A673 (cell line): ENCODE measurements at regions not wholly inside any gene's neighbourhood (a gene's known extent, or its start where the extent isn't known, plus 50 kb on each side); places are given as distances from the start of the nearest gene placed in this dataset.
A peak's percentile ranks its signal among the peaks of the same experiment; 100 is the strongest.

ENCODE experiments used
- BruUV-seq: library from RNA; stranded (reverse); fragments of 400-500 nt; replicated peaks from 2 replicates; lab custom pipeline; 2021; lab: Mats Ljungman, UMichigan
- CTCF ChIA-PET: fragments of 300-600 bp; sonication (Branson Sonifier 250); formaldehyde crosslinking; loops from one replicate; lab custom pipeline; 2022; ENCODE audit warnings: antibody characterized with exemption; lab: Charles Lee
- POLR2A ChIA-PET: fragments of 300-600 bp; sonication (Branson Sonifier 250); formaldehyde crosslinking; loops from one replicate; lab custom pipeline; 2022; ENCODE audit warnings: antibody characterized with exemption; ENCODE audit not compliant: low non-redundant PET; lab: Charles Lee
- DNase-seq: peaks from one replicate; pipeline ENCODE4 v3.0.0-alpha.2; 2015; ENCODE audit warnings: low spot score
- H3K27ac ChIP-seq: fragments of 200-600 bp; sonication (generic); 2 replicates; pipeline ENCODE4 v1.5.1; 2016; ENCODE audit warnings: mixed run types, low read depth, mild to moderate bottlenecking, mixed read lengths, antibody characterized with exemption, low read length; ENCODE audit not compliant: poor library complexity, severe bottlenecking
- H3K27me3 ChIP-seq: fragments of 200-600 bp; sonication (generic); replicated peaks from 2 replicates; pipeline ENCODE4 v1.6.1; 2017; ENCODE audit warnings: mixed run types, low read depth, mild to moderate bottlenecking, mixed read lengths, antibody characterized with exemption, low read length; ENCODE audit not compliant: insufficient read depth, poor library complexity
- H3K36me3 ChIP-seq: fragments of 200-600 bp; sonication (generic); 2 replicates; pipeline ENCODE4 v1.6.1; 2016; ENCODE audit warnings: mixed run types, mild to moderate bottlenecking, mixed read lengths, antibody characterized with exemption, low read length; ENCODE audit not compliant: insufficient read depth, poor library complexity, severe bottlenecking
- H3K4me1 ChIP-seq: fragments of 200-600 bp; sonication (generic); 2 replicates; pipeline ENCODE4 v1.6.1; 2017; ENCODE audit warnings: mixed run types, mild to moderate bottlenecking, mixed read lengths, antibody characterized with exemption, low read length; ENCODE audit not compliant: insufficient read depth, poor library complexity, severe bottlenecking
- H3K4me3 ChIP-seq: fragments of 200-600 bp; sonication (generic); 2 replicates; pipeline ENCODE4 v1.5.1; 2016; ENCODE audit warnings: low read depth, mixed run types, mild to moderate bottlenecking, mixed read lengths, low read length; ENCODE audit not compliant: poor library complexity, severe bottlenecking
- H3K9me3 ChIP-seq: fragments of 200-600 bp; sonication (generic); 2 replicates; pipeline ENCODE4 v1.6.1; 2016; ENCODE audit warnings: mixed run types, low read depth, mild to moderate bottlenecking, mixed read lengths, antibody characterized with exemption, low read length; ENCODE audit not compliant: poor library complexity, severe bottlenecking
- EZH2 ChIP-seq: fragments of 200-600 bp; sonication (generic); IDR thresholded peaks from 2 replicates; pipeline ENCODE4 v1.6.1; 2017; ENCODE audit warnings: borderline replicate concordance, low read depth, mild to moderate bottlenecking, mixed read lengths, antibody characterized with exemption, low read length; ENCODE audit not compliant: poor library complexity, severe bottlenecking
- intact Hi-C: fragments of 100-400 bp; cut with micrococcal nuclease; formaldehyde crosslinking; loops from one replicate; pipeline ENCODE4 v1.10.0; 2022; ENCODE audit not compliant: unreplicated experiment
- TF ChIP-seq, protein P1 (sequence below): fragments of 300-800, 200-600 bp; sonication (generic); conservative IDR thresholded peaks from 2 replicates; pipeline ENCODE4 v1.5.1; 2017; ENCODE audit warnings: low read depth, mild to moderate bottlenecking, antibody characterized with exemption, low read length, moderate library complexity, mixed read lengths

DNA sequence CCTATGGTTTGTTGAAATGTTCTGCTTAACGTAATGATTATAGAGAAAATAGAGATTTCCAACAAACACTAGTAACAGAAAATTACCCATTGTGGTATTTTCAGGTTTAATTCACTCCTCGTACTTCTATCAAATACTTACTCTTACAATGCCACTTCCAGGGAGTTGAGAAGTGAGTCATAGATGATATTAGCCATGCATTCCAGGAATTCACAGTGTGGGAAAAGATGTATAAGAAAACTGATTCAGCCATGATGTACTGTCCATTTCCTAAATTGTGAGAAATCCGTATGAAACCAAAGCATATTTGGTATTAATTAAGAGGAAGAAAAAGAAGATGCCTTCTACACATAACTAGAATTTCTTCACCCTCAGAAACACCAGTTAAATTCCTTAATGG, 1854.6 kb upstream of the WWC1 start:
- peak; percentile 4 for DNase-seq
- TF ChIP-seq, protein P1, sequence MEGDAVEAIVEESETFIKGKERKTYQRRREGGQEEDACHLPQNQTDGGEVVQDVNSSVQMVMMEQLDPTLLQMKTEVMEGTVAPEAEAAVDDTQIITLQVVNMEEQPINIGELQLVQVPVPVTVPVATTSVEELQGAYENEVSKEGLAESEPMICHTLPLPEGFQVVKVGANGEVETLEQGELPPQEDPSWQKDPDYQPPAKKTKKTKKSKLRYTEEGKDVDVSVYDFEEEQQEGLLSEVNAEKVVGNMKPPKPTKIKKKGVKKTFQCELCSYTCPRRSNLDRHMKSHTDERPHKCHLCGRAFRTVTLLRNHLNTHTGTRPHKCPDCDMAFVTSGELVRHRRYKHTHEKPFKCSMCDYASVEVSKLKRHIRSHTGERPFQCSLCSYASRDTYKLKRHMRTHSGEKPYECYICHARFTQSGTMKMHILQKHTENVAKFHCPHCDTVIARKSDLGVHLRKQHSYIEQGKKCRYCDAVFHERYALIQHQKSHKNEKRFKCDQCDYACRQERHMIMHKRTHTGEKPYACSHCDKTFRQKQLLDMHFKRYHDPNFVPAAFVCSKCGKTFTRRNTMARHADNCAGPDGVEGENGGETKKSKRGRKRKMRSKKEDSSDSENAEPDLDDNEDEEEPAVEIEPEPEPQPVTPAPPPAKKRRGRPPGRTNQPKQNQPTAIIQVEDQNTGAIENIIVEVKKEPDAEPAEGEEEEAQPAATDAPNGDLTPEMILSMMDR = no peak
- no peak for TF ChIP-seq EZH2
- no TSS peak for BruUV-seq
- POLR2A ChIA-PET = interaction anchor here (0.7 kb wide), 1 partner anchor 37 kb away, joined by 5 read pairs; no protein-coding TSS in a partner anchor
- intact Hi-C loops = no loop called here
- H3K36me3 ChIP-seq = no peaks in the 10 kb centered on the region
- H3K4me1 ChIP-seq = no peaks in the 10 kb centered on the region
- no peak overlapping the region for H3K27ac ChIP-seq
- no peaks in the 10 kb centered on the region for H3K27me3 ChIP-seq
- H3K4me3 ChIP-seq = no peak overlapping the region
- CTCF ChIA-PET = no interaction called here
- H3K9me3 ChIP-seq = no peaks in the 10 kb centered on the region

DNA sequence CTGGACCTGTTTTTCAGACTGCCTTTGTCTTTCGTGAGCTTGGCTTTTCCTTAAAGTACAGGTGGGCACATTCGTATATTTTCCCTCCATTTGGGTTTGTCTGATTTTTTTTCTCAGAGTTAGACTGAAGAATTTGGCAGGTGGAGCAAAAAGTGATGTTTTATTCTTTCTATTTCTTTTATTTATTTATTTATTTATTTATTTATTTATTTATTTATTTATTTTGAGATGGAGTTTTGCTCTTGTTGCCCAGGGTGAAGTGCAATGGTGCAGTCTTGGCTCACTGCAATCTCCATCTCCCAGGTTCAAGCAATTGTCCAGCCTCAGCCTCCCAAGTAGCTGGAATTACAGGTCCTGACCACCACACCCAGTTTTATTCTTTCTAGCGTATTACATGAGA, 1805.1 kb upstream of the WWC1 start:
- Histone ChIP-seq H3K27me3 (no peaks in the 10 kb centered on the region), H3K4me1 (no peaks in the 10 kb centered on the region), H3K36me3 (no peaks in the 10 kb centered on the region), H3K27ac (no peak overlapping the region), H3K4me3 (no peak overlapping the region), H3K9me3 (no peaks in the 10 kb centered on the region)
- DNase-seq = no peak
- ChIA-PET CTCF (no interaction called here), POLR2A (no interaction called here)
- no TSS peak for BruUV-seq
- intact Hi-C loops = no loop called here
- no peak for TF ChIP-seq EZH2
- TF ChIP-seq, protein P1 = no peak

DNA sequence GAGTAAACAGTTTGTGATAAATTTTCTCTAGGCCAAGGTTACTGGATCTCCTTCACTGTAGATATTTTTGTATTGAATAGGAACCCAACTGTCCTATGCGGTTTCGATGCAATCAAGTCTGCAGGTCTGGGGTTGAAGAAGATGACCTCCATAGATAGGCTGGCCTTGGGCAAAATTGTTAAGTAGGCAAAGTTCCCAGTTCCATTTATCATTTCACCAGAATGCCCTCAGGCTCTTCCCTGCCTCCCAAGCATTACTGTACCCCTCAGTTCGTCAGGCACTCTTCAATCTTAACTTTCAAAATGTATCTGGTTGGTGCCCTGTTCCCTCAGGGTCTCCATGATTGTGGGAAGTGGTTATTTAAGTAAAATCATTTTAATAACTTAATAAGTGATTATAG, 1802.9 kb upstream of the WWC1 start:
- POLR2A ChIA-PET = no interaction called here
- intact Hi-C loops = no loop called here

More for the DNA sequence above, 1802.9 kb upstream of the WWC1 start:
- Histone ChIP-seq H3K27me3 (no peaks in the 10 kb centered on the region), H3K27ac (no peak overlapping the region), H3K36me3 (no peaks in the 10 kb centered on the region), H3K4me3 (no peak overlapping the region), H3K9me3 (no peaks in the 10 kb centered on the region), H3K4me1 (no peaks in the 10 kb centered on the region)
- TF ChIP-seq, protein P1 = no peak
- no peak for TF ChIP-seq EZH2
- no TSS peak for BruUV-seq
- CTCF ChIA-PET = no interaction called here
- no peak for DNase-seq
